C4-2B (cell line): ENCODE measurements at regions not wholly inside any gene's neighbourhood (a gene's known extent, or its start where the extent isn't known, plus 50 kb on each side); places are given as distances from the start of the nearest gene placed in this dataset.

Experiments used
- H3K27ac ChIP-seq: fragments of 450-650 bp; 2 replicates; pipeline ENCODE4 v1.5.1; 2017
- CTCF ChIP-seq: fragments of 450-650 bp; conservative IDR thresholded peaks from 2 replicates; pipeline ENCODE4 v1.5.1; 2017; ENCODE audit warnings: mild to moderate bottlenecking
- ZFX ChIP-seq: fragments of 450-650 bp; IDR thresholded peaks from 2 replicates; pipeline ENCODE4 v1.6.1; 2017

DNA sequence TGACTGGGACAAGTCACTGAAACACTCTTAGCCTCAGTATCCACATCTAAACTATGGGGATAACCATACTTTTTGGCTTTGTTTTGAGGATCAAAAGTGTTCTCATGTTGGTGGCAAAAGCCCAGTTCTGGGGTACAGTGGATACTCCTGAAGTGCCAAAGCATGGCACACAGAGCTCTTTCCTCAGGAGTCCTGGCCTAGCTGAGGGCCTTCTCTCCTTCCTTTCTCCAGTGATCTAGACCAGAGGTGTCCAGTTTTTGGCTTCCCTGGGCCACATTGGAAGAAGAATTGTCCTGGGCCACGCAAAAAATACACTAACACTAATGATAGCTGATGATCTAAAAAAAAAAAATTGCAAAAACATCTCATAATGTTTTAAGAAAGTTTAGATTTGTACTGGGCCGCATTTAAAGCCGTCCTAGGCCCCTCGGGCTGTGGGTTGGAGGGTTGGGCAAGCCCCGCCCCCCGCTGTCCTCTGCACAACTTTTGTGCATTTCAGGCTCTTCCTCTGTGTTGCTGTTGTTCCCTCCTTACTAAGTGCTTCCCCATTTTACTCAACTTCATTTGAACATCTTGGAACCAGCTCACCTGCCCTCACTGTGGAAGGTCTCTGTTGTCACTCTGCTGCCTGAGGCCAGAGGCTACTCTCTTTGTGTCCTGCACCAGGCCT is 337.0 kb downstream of the CYRIA start:
- H3K27ac ChIP-seq = no peak overlapping the region
- TF ChIP-seq CTCF = no peak
- TF ChIP-seq ZFX = no peak

DNA sequence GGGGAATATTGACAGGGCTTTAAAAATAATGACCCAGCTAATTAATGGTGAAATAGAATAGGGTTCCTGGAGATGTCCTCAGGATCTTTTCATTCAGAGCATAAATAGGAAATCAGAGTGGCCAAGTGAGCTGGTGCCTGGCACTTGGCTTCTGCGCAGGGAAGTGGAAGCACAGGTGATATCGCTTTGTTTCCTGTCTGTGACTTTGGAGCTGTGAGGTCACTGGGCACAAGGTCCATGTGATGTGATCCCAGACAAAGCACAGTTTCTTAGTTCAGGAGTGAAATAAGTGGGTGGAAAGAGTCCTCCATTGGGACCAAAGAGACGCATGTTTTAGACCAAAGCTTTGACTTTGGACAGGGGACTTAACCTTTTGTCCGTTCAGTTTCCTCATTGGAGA is 338.3 kb downstream of the CYRIA start:
- TF ChIP-seq ZFX = no peak
- no peak for TF ChIP-seq CTCF
- no peak overlapping the region for H3K27ac ChIP-seq

DNA sequence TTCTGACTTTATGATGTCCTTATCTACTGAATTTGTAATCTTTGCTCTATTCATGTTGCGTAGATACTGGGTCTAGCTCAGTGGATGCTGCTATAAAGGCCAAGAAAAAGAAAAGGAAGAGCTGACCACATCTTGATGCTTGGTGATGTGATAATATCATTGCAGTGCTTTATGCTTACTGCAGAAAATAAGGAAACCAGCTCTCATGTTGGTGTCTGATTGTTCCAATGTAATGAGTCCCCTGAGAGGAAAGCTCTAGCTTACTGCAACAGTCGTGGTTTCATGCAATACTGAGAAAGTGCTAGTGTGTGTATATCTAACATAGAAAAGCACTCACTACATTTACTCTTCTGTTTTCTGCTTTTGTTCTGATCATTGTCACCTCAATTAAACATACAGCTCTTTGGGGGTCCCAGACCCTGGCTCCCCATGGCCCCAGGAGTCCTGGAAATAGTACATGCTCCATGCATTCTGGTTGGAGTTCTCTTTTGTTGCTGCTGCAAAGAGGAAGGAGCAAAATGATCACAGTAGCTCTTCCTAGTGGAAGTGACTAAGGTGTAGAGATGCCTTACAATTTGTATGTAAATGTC is 338.8 kb downstream of the CYRIA start:
- TF ChIP-seq CTCF (no peak), ZFX (no peak)
- no peak overlapping the region for H3K27ac ChIP-seq

DNA sequence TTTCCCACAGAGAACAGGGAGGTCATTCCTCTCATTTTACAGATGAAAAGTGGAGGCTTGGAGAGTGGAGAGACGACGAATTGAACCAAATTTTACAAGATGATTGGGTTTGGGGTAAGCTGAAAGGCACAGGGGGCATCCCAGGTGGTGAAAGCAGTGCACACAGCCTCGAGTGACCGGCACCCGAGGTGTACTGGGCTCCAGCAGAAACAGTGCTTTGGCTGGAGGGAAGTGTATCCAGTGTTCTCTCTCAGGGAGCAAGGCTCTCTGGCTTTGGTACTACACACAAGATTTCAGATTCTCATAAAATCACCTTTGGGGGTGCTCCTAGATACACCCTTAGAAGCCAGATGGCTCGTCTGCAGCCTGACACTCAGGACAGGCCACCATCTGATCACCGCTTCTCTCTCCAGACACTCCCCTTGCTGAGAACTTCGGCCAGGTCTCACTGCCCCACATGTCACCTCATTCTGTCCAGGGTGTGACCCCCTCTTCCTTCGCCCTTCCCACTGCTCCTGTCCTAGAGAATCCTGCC is 339.6 kb downstream of the CYRIA start:
- H3K27ac ChIP-seq = no peak overlapping the region
- TF ChIP-seq CTCF = no peak
- no peak for TF ChIP-seq ZFX

DNA sequence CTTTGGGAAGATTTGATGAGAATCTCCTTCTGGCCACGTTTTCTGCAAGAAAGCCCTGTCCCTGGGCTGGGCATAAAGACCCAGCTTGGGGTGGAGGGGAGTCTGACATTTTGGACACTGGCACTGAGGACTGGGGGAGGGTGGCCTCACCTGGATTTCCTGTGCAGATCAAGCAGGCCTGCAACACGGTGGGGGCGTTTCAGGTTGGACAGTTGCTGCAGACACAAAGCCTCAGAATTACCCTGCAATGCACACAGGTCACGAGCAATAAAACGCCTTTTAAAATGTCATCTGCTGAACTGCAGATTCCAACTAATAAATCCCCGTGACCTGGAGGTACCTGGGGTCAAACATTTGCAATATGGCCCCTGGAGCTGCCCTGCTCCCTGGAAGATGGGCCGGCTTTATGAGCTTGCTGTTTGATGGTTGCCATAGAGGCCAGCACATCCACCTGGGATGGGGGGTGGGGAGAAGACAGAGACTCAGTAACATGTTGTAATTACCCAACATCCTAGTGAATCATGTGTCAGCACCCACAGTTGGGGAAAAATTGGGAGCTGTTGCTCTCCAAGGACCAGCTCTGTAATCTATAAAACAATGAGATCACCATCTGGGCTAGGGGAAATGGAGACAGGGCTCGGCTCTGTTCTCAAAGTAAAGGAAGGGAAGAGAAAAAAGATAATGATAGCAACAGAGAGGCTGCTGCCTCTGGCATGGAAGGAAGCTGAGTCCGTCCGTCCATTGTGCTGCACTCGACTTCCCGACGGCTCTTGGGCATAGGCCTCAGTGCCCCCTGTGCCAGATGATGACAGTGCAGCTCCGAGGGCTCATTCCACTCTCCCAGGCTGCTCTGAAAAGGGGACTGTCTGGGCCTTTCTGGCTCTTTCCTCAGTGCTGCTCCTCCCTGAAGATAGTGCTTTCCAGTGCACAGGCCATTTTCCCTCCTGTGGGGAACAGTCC is 340.3 kb downstream of the CYRIA start:
- TF ChIP-seq ZFX (no peak), CTCF (no peak)
- H3K27ac ChIP-seq = no peak overlapping the region

- H3K27ac ChIP-seq = no peak overlapping the region
- TF ChIP-seq ZFX (no peak), CTCF (no peak)
These were observed 341.1 kb downstream of the CYRIA start for GRCh38 chr2:16324544-16324937.
